LNCaP clone FGC (cell line): ENCODE measurements at regions not wholly inside any gene's neighbourhood (a gene's known extent, or its start where the extent isn't known, plus 50 kb on each side); places are given as distances from the start of the nearest gene placed in this dataset.

Source experiments
- DNase-seq: peaks from one replicate; pipeline ENCODE4 v3.0.0-alpha.2; 2011; ENCODE audit warnings: low read depth
- H3K4me3 ChIP-seq: 2 replicates; pipeline ENCODE4 v1.5.1; 2011; ENCODE audit warnings: mild to moderate bottlenecking, low read depth, low read length, control low read depth
- TF ChIP-seq, protein P1 (sequence below): IDR thresholded peaks from 2 replicates; pipeline ENCODE4 v1.5.1; 2012; ENCODE audit warnings: mild to moderate bottlenecking; ENCODE audit not compliant: control insufficient read depth, insufficient read depth; ENCODE audit errors: extremely low read depth

- no peak overlapping the region for H3K4me3 ChIP-seq
- TF ChIP-seq, protein P1, sequence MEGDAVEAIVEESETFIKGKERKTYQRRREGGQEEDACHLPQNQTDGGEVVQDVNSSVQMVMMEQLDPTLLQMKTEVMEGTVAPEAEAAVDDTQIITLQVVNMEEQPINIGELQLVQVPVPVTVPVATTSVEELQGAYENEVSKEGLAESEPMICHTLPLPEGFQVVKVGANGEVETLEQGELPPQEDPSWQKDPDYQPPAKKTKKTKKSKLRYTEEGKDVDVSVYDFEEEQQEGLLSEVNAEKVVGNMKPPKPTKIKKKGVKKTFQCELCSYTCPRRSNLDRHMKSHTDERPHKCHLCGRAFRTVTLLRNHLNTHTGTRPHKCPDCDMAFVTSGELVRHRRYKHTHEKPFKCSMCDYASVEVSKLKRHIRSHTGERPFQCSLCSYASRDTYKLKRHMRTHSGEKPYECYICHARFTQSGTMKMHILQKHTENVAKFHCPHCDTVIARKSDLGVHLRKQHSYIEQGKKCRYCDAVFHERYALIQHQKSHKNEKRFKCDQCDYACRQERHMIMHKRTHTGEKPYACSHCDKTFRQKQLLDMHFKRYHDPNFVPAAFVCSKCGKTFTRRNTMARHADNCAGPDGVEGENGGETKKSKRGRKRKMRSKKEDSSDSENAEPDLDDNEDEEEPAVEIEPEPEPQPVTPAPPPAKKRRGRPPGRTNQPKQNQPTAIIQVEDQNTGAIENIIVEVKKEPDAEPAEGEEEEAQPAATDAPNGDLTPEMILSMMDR, result no peak
- no peak for DNase-seq
Measured at GRCh38 chr4:152106781-152107321, 346.0 kb upstream of the GATB start.

DNA sequence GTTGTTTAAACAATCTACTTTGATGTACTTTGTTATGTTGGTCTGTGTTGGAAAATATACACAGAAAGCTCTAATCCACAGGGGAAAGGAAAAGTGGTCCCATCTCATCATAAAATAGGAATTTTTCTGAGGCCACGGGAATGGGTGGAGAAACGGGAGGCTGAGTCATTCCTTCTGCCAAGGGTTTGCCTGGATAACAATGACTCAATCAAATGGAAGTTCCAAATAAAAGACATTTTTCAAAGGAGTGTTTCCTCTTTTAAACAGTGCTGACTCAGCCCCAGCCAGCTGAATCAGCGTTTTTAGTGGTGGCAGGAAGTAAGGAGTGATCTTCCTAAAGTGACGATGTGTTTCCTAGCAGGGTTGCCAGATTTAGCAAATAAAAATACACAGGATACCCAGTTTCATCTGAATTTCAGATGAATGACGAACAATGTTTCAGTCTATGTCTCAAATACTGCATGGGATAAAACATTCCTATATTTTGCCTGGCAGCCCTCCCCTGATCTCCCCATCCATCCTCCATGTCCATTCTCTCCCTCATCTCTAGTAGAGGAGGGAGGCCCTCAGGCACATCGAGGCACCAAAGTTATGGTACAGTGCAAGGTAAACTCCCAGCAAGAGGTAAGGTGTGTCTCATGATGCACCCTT lies 345.4 kb upstream of the GATB start:
- DNase-seq, result peak; percentile 18
- TF ChIP-seq, protein P1, result no peak
- H3K4me3 ChIP-seq, result no peak overlapping the region

GRCh38 chr4:152104901-152105357 lies 344.1 kb upstream of the GATB start:
- TF ChIP-seq, protein P1, result no peak
- DNase-seq, result no peak

DNA sequence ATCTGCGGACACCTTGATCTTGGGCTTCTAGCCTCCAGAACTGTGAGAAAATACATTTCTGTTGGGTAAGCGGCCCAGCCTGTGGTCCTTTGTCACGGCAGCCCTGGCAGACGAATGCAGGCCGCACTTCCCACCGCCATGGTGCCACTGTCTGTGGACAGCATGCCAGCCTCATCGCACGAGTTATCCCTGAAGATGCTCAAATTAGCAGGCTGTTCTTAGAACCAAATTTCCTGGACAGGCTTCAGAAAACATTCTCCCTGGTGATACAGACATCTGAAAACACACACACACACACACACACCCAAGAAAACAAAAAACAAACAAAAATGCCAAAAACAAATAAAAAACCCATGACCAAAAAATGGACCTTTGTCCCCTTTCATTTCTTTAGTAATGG lies 343.5 kb upstream of the GATB start:
- TF ChIP-seq, protein P1, result no peak
- H3K4me3 ChIP-seq, result no peak overlapping the region

More at GRCh38 chr4:152104901-152105357, 344.1 kb upstream of the GATB start:
- H3K4me3 ChIP-seq, result no peak overlapping the region

DNA sequence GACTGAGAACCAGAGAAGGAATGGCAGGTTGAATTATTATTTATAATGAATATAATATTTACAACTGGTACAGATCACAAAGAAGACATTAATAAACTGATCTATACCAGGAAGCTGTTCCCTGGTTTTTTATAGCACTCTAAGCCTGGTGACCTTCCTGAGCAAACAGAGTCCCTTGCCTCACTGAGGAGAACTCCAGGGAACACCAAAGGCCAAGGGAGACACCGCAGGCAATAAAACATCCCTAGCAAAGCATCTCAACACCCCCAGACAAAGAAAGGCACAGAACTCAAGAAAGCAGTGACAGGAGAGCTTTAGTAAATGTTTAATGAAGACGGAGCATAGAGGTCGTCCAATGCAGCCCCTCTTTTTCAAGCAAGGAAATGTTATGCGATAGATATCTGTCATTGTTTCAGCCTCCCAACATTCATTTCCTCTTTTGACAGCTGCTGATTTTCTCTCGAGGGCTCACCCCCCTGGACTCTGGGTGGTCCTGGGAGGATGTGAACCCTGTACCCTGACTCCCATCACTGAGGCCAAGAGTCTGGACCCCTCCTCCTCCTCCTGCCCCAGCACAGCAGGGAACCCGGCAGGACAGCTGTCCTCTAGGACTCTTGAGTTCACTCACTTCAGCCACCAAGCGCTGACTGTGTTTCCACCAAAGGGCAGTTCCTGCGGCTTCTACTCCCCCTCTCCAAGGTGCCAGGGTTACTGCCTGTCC lies 342.5 kb upstream of the GATB start:
- H3K4me3 ChIP-seq, result no peak overlapping the region
- TF ChIP-seq, protein P1, result no peak
- DNase-seq, result peak; percentile 36

More for the DNA sequence above, 343.5 kb upstream of the GATB start:
- no peak for DNase-seq

- DNase-seq, result no peak
- TF ChIP-seq, protein P1, result no peak
- H3K4me3 ChIP-seq, result no peak overlapping the region
Measured at GRCh38 chr4:152102436-152103000, 341.7 kb upstream of the GATB start.
